ENCODE measurements at regions not wholly inside any gene's neighbourhood (a gene's known extent, or its start where the extent isn't known, plus 50 kb on each side); places are given as distances from the start of the nearest gene placed in this dataset.

- no peak for TF ChIP-seq CTCF (IDR thresholded peaks at IDR 0.05; ENCODE audit: low read depth, low read length)
- no peak for DNase-seq (ENCODE audit: extremely low read depth, low read depth)
These were observed 76.5 kb downstream of the SEC61B start for GRCh38 chr9:99298614-99299013.

- TF ChIP-seq CTCF (IDR thresholded peaks at IDR 0.05; ENCODE audit: low read depth, low read length): peak; percentile 17
- peak; percentile 56 for DNase-seq (ENCODE audit: extremely low read depth, low read depth)
These were observed 77.4 kb downstream of the SEC61B start for GRCh38 chr9:99299211-99300102.

- no peak for DNase-seq (ENCODE audit: extremely low read depth, low read depth)
- TF ChIP-seq CTCF (IDR thresholded peaks at IDR 0.05; ENCODE audit: low read depth, low read length): no peak
These were observed 78.0 kb downstream of the SEC61B start for GRCh38 chr9:99300103-99300439.

- no peak for DNase-seq (ENCODE audit: extremely low read depth, low read depth)
- no peak for TF ChIP-seq CTCF (IDR thresholded peaks at IDR 0.05; ENCODE audit: low read depth, low read length)
These were observed 78.5 kb downstream of the SEC61B start for GRCh38 chr9:99300603-99301002.

GRCh38 chr9:99303177-99303576 lies 81.1 kb downstream of the SEC61B start:
- DNase-seq (ENCODE audit: extremely low read depth, low read depth): no peak
- no peak for TF ChIP-seq CTCF (IDR thresholded peaks at IDR 0.05; ENCODE audit: low read depth, low read length)

- no peak for TF ChIP-seq CTCF (IDR thresholded peaks at IDR 0.05; ENCODE audit: low read depth, low read length)
- no peak for DNase-seq (ENCODE audit: extremely low read depth, low read depth)
These were observed 83.0 kb downstream of the SEC61B start for GRCh38 chr9:99305124-99305523.
